K562 (cell line): ENCODE measurements at regions not wholly inside any gene's neighbourhood (a gene's known extent, or its start where the extent isn't known, plus 50 kb on each side); places are given as distances from the start of the nearest gene placed in this dataset.

ENCODE experiments used
- ATAC-seq: fragments of 200-7000 bp; cut with Tn5 transposase; 3 replicates; pipeline ENCODE4 v1.9.1; 2020; ENCODE audit warnings: moderate library complexity
- BruUV-seq: library from RNA; stranded (reverse); fragments of 400-500 nt; replicated peaks from 2 replicates; lab custom pipeline; 2021; lab: Mats Ljungman, UMichigan
- CTCF ChIA-PET: fragments of 300-600 bp; formaldehyde crosslinking; extraction: SDS; loops from one replicate; lab custom pipeline; 2021; ENCODE audit warnings: low intra/inter-chr PET ratio; lab: Yijun Ruan, JAX
- POLR2A ChIA-PET: fragments of 300-600, 350-650 bp; sonication (Branson Sonifier 250); formaldehyde crosslinking; extraction: SDS; loops from one replicate; lab custom pipeline; 2021; ENCODE audit warnings: antibody characterized with exemption, inconsistent platforms; lab: Yijun Ruan, JAX
- DNase-seq, 4 experiments: peaks; one replicate each; pipeline versions ENCODE4 v3.0.0 to v3.0.0-alpha.2; 2011 to 2018; ENCODE audit warnings: low spot score in 3 of 4, mixed read lengths in 3 of 4; ENCODE audit errors: extremely low read depth in 1 of 4
- FAIRE-seq: peaks from 2 replicates; lab custom pipeline; 2011; peaks lifted over from hg19 to GRCh38; lab: Jason Lieb, UNC
- H2AFZ ChIP-seq: 2 replicates; pipeline ENCODE4 v1.6.0; 2011; ENCODE audit warnings: low read depth, low read length, control low read depth, inconsistent platforms
- H3K27ac ChIP-seq: fragments of 200-600 bp; 3 replicates; pipeline ENCODE4 v1.8.0; 2011; ENCODE audit warnings: low read depth, mild to moderate bottlenecking, control low read depth, inconsistent platforms, low read length, moderate library complexity, mixed read lengths; ENCODE audit errors: extremely low read depth
- H3K27me3 ChIP-seq, 2 experiments: fragments of 300-600 bp in 1 of 2; 2 replicates in 1 of 2; 3 replicates in 1 of 2; pipeline versions ENCODE4 v1.6.0 to v1.8.0; 2011; ENCODE audit warnings: inconsistent platforms in 2 of 2, low read length in 2 of 2, mild to moderate bottlenecking in 1 of 2, mixed read lengths in 1 of 2, moderate library complexity in 1 of 2; ENCODE audit not compliant: control insufficient read depth in 2 of 2, insufficient read depth in 2 of 2
- H3K36me3 ChIP-seq: fragments of 300-600 bp; 3 replicates; pipeline ENCODE4 v1.8.0; 2011; ENCODE audit warnings: mild to moderate bottlenecking, low read length, inconsistent platforms; ENCODE audit not compliant: control insufficient read depth, insufficient read depth
- H3K4me1 ChIP-seq, 2 experiments: fragments of 200-600 bp in 1 of 2; replicated peaks in 1 of 2; 2 replicates in 1 of 2; 3 replicates in 1 of 2; pipeline versions ENCODE4 v1.5.1 to v1.8.0; 2011; ENCODE audit warnings: inconsistent platforms in 2 of 2, low read length in 2 of 2, mild to moderate bottlenecking in 1 of 2, mixed read lengths in 1 of 2, moderate library complexity in 1 of 2; ENCODE audit not compliant: control insufficient read depth in 2 of 2, insufficient read depth in 2 of 2
- H3K4me2 ChIP-seq: 2 replicates; pipeline ENCODE4 v1.6.1; 2011; ENCODE audit warnings: low read length, control low read depth, inconsistent platforms, mixed read lengths; ENCODE audit not compliant: insufficient read depth
- H3K4me3 ChIP-seq: fragments of 200-600 bp; sonication (generic), shearing (Covaris generic); 2 replicates; pipeline ENCODE4 v1.5.1; 2016; ENCODE audit warnings: control low read depth, inconsistent platforms
- H3K79me2 ChIP-seq: fragments of 200-600 bp; 3 replicates; pipeline ENCODE4 v1.8.0; 2011; ENCODE audit warnings: low read length, inconsistent platforms; ENCODE audit not compliant: control insufficient read depth, insufficient read depth
- H3K9ac ChIP-seq, 2 experiments: 2 replicates each; pipeline versions ENCODE4 v1.6.0 to v1.6.1; 2011; ENCODE audit warnings: low read depth in 2 of 2, low read length in 2 of 2, control low read depth in 1 of 2, inconsistent platforms in 1 of 2, mild to moderate bottlenecking in 1 of 2, mixed read lengths in 1 of 2; ENCODE audit not compliant: insufficient read depth in 1 of 2
- H3K9me1 ChIP-seq: one replicate; pipeline ENCODE4 v1.6.0; 2011; ENCODE audit warnings: inconsistent platforms, mild to moderate bottlenecking, low read length, moderate library complexity; ENCODE audit not compliant: control insufficient read depth, insufficient read depth
- H3K9me3 ChIP-seq: replicated peaks from 2 replicates; pipeline ENCODE4 v1.5.1; 2011; ENCODE audit warnings: low read depth, low read length, inconsistent platforms; ENCODE audit not compliant: control insufficient read depth, insufficient read depth
- H4K20me1 ChIP-seq: replicated peaks from 2 replicates; pipeline ENCODE4 v1.6.1; 2011; ENCODE audit warnings: low read length, inconsistent platforms, mixed read lengths; ENCODE audit not compliant: control insufficient read depth, insufficient read depth
- AFF4 ChIP-seq: sonication (generic); formaldehyde crosslinking; IDR thresholded peaks from 2 replicates; pipeline ENCODE4 v1.8.0; 2023; ENCODE audit warnings: mild to moderate bottlenecking, missing genetic modification reagents
- ARID3B ChIP-seq: fragments of 250-450 bp; sonication (Bioruptor Pico); IDR thresholded peaks from 2 replicates; pipeline ENCODE4 v1.4.0; 2020; ENCODE audit warnings: borderline replicate concordance
- ATF6 ChIP-seq: sonication (generic); formaldehyde crosslinking; IDR thresholded peaks from 2 replicates; pipeline ENCODE4 v1.4.0; 2020; ENCODE audit warnings: mild to moderate bottlenecking, missing genetic modification reagents
- BACH1 ChIP-seq: fragments of 200-800 bp; sonication (Bioruptor generic); IDR thresholded peaks from 2 replicates; pipeline ENCODE4 v1.6.1; 2016; ENCODE audit warnings: missing genetic modification characterization, missing compliant biosample characterization
- EHMT2 ChIP-seq: fragments of 450-650 bp; IDR thresholded peaks from 2 replicates; pipeline ENCODE4 v1.6.1; 2018; ENCODE audit warnings: antibody characterized with exemption
- ESRRB ChIP-seq: fragments of 250-450 bp; sonication (Bioruptor Pico); IDR thresholded peaks from 2 replicates; pipeline ENCODE4 v1.5.0; 2020; ENCODE audit warnings: mild to moderate bottlenecking, moderate library complexity, borderline replicate concordance
- FOS ChIP-seq: IDR thresholded peaks from 3 replicates; pipeline ENCODE4 v1.6.1; 2011; ENCODE audit not compliant: insufficient read length; ENCODE audit errors: extremely low read depth
- HNRNPLL ChIP-seq: fragments of 200-400 bp; formaldehyde crosslinking; IDR thresholded peaks from 2 replicates; pipeline ENCODE4 v1.6.1; 2017; ENCODE audit warnings: low read length, low read depth, mild to moderate bottlenecking; ENCODE audit not compliant: poor library complexity, severe bottlenecking
- IFI16 ChIP-seq: fragments of 250-450 bp; sonication (Bioruptor Pico); IDR thresholded peaks from 2 replicates; pipeline ENCODE4 v2.1.2; 2022; ENCODE audit warnings: mild to moderate bottlenecking, inconsistent platforms
- U2AF2 ChIP-seq: fragments of 200-400 bp; formaldehyde crosslinking; optimal IDR thresholded peaks from 2 replicates; pipeline ENCODE3; 2017; ENCODE audit warnings: low read depth, mild to moderate bottlenecking, low read length
- ZBTB1 ChIP-seq: sonication (generic); formaldehyde crosslinking; IDR thresholded peaks from 2 replicates; pipeline ENCODE4 v1.8.1; 2023; ENCODE audit warnings: missing genetic modification reagents, low read depth, mild to moderate bottlenecking, borderline replicate concordance
- ZNF175 ChIP-seq: fragments of 200-800 bp; sonication (Bioruptor generic); IDR thresholded peaks from 2 replicates; pipeline ENCODE4 v1.6.1; 2016; ENCODE audit warnings: low read depth, mild to moderate bottlenecking, missing genetic modification characterization, missing compliant biosample characterization
- ZNF436 ChIP-seq: fragments of 250-450, 450-650 bp; sonication (Bioruptor Pico); formaldehyde crosslinking; IDR thresholded peaks from 2 replicates; pipeline ENCODE4 v1.7.0; 2020; ENCODE audit warnings: mild to moderate bottlenecking
- ZNF445 ChIP-seq: fragments of 250-450 bp; sonication (Bioruptor Pico); IDR thresholded peaks from 2 replicates; pipeline ENCODE4 v1.4.0; 2020; ENCODE audit warnings: low read depth, mild to moderate bottlenecking, moderate library complexity
- ZNF780A ChIP-seq: fragments of 250-450 bp; sonication (Bioruptor Pico); IDR thresholded peaks from 2 replicates; pipeline ENCODE4 v1.5.0; 2021; ENCODE audit warnings: mild to moderate bottlenecking
- WGBS: fragments of 100-300 bp; shearing (Covaris generic); methylation state at CpG from one replicate; pipeline ENCODE4 v1.1.6; 2016; ENCODE audit warnings: low coverage, mixed read lengths; ENCODE audit not compliant: insufficient coverage; ENCODE audit errors: missing lambda C conversion rate; 5-methylcytosine and 5-hydroxymethylcytosine counted together
- in situ Hi-C: fragments of 300-500 bp; cut with MboI; formaldehyde crosslinking; loops from 4 replicates; pipeline ENCODE4 v1.15.0; 2018; ENCODE audit warnings: inconsistent platforms, mixed read lengths
- intact Hi-C: fragments of 100-400 bp; cut with micrococcal nuclease; formaldehyde crosslinking; loops from 2 replicates; pipeline ENCODE4 v1.14.2; 2022

- TF ChIP-seq ATF6 (CRISPR knock-in tag) (no peak), ZNF780A (no peak), ZNF445 (CRISPR knock-in tag) (no peak)
These were observed 92.9 kb upstream of the ISX start (continued) for GRCh38 chr22:34973016-34973415.

GRCh38 chr22:34973926-34974325 is 92.0 kb upstream of the ISX start:
- DNase-seq, result no peak
- no peak overlapping the region for H3K27ac ChIP-seq
- intact Hi-C loops, result no loop called here
- no peaks in the 10 kb centered on the region; a peak in 1 of 5 replicates for H3K27me3 ChIP-seq
- no peak overlapping the region for H3K9ac ChIP-seq
- H4K20me1 ChIP-seq, result no peaks in the 10 kb centered on the region
- no peaks in the 10 kb centered on the region for H3K4me1 ChIP-seq
- no peak overlapping the region for H3K4me3 ChIP-seq
- no peaks in the 10 kb centered on the region for H3K36me3 ChIP-seq
- WGBS, result 0% methylated on average over 2 of the region's 2 CpGs
- ChIA-PET POLR2A (interaction anchor here (0.7 kb wide), 1 partner anchor 16 kb away, joined by 3 read pairs; no protein-coding TSS in a partner anchor), CTCF (interaction anchor here (0.6 kb wide), 1 partner anchor 1884 kb away, joined by 3 read pairs; no protein-coding TSS in a partner anchor)
- no peaks in the 10 kb centered on the region for H3K79me2 ChIP-seq
- H3K4me2 ChIP-seq, result no peak overlapping the region
- H3K9me1 ChIP-seq, result no peaks in the 10 kb centered on the region
- H2AFZ ChIP-seq, result no peak overlapping the region
- no peak for ATAC-seq
- no peak for FAIRE-seq
- H3K9me3 ChIP-seq, result no peaks in the 10 kb centered on the region
- no TSS peak for BruUV-seq
- in situ Hi-C loops, result no loop called here
- no peak for TF ChIP-seq ESRRB (CRISPR knock-in tag)
- TF ChIP-seq FOS, result no peak
- no peak for TF ChIP-seq U2AF2
- no peak for TF ChIP-seq BACH1 (tag)
- no peak for TF ChIP-seq ARID3B (CRISPR knock-in tag)
- TF ChIP-seq ZNF175 (CRISPR knock-in tag), result no peak
- no peak for TF ChIP-seq HNRNPLL
- TF ChIP-seq ZBTB1 (CRISPR knock-in tag), result no peak
- TF ChIP-seq AFF4 (CRISPR knock-in tag), result no peak
- no peak for TF ChIP-seq ZNF436 (CRISPR knock-in tag)
- TF ChIP-seq EHMT2, result no peak
- TF ChIP-seq IFI16 (CRISPR knock-in tag), result no peak
